GM12873 (cell line): ENCODE measurements at regions not wholly inside any gene's neighbourhood (a gene's known extent, or its start where the extent isn't known, plus 50 kb on each side); places are given as distances from the start of the nearest gene placed in this dataset.

Source experiments
- CTCF ChIP-seq: IDR thresholded peaks from 2 replicates; pipeline ENCODE4 v1.5.1; 2012; ENCODE audit warnings: low read depth, mild to moderate bottlenecking, moderate library complexity, low read length, control low read depth; ENCODE audit not compliant: insufficient read depth; ENCODE audit errors: missing control alignments

DNA sequence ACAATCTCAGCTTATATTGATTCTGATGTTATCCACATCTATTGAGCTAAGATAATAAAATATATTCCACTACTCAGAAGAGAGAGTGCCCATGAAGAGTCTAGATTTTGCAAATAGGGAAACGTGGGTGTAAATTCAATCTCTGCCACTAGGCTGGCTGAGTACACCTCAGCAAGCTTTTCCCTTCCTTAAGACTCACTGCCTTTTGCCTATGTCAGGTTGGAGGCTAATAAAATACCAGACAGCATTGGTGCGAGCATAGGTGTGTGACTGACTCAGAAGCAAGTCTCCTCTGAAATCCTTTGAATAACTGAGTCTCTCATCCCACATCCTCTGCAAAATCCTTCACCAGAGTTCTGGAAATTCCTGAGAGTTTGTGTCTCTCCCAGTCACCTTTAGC is 405.4 kb upstream of the CPEB2 start:
- TF ChIP-seq CTCF: no peak

GRCh38 chr4:14602206-14602605 is 400.1 kb upstream of the CPEB2 start:
- no peak for TF ChIP-seq CTCF

GRCh38 chr4:14607001-14607400 is 395.3 kb upstream of the CPEB2 start:
- no peak for TF ChIP-seq CTCF

GRCh38 chr4:14607578-14607977 is 394.7 kb upstream of the CPEB2 start:
- no peak for TF ChIP-seq CTCF

GRCh38 chr4:14608630-14609029 is 393.7 kb upstream of the CPEB2 start:
- no peak for TF ChIP-seq CTCF

DNA sequence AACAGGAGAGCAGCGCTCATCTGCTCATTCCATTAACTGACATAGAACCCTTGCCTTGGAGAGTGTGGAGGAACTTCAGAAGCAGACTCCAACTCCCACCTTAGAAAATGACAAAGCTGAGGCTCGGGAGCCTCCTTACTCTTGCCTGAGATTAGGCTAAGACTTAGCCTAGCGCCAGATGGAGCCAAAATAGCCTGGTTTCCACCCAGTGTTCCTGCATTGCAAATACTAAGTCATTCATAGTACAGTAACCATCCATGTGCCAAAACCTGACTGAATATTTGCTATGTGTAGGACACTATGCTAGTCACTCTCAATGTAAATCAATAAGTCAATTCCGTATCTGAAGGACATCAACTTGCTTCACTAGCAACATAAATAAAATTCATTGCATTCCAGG is 387.4 kb upstream of the CPEB2 start:
- no peak for TF ChIP-seq CTCF

DNA sequence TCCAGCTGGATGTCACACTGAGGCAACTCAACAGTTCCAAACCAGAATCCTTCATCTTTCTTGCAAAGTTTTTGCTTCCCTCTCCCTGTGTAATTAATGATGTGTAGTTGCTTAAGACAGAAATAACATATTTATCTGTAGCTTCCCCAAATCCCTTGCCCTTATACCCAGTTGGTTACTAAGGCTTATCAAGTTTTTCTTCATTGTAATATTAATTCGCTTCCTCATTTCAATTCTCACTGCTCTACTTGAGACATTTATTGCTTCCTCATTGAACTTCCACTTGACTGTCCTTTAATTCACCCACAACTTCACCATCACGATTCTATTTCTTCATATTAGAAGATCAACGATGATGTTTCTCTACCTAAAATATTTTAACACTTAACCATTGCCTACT is 386.6 kb upstream of the CPEB2 start:
- TF ChIP-seq CTCF: no peak
